HG03135 (cell line): ENCODE measurements at regions not wholly inside any gene's neighbourhood (a gene's known extent, or its start where the extent isn't known, plus 50 kb on each side); places are given as distances from the start of the nearest gene placed in this dataset.

ENCODE experiments used
- ATAC-seq: cut with Tn5 transposase; IDR thresholded peaks from one replicate; pipeline ENCODE4 v1.9.1; 2021; ENCODE audit warnings: mild to moderate bottlenecking, moderate library complexity; ENCODE audit not compliant: unreplicated experiment

DNA sequence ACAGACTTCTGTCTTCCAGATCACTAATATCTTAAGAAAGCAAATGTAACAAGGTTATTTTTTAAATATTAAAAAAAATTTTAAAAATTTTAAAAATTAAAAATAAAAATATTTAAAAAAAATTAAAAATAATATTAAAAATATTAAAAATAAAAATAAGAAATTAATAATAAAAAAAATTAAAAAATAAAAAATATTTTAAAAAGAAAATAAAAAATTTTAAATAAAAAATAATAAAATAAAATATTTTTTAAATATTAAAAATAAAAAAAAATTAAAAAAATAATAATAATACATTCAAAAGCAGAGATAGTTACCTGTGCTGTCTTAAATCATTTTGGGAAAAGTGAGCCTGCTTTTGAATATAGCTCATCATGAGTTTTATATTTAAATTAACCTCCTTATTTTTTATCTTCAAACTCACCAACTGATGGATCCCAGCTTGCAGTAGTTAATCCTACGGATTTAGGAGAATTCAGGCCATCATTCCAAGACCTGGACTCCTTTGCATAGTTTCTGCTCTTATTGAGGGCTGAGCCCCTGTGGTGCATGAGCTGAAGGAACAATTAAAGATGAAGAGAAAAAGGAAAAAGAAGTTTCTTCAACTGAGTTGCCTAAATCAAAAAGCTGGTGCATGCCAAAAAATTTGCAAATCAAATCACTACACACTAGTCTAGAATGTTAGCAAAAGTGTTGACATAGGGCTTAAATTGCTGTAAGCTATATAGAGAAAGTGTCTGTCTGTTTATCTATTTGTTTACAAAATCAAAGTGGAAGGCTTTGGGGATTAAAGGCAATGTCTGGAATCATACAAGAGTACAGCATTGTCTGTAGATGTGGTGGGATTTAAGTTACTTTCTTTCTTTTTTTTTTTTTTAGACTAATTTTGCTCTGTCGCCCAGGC is 50.5 kb upstream of the ZNF438 start:
- ATAC-seq: no peak

GRCh38 chr10:31083765-31084184 is 52.1 kb upstream of the ZNF438 start:
- no peak for ATAC-seq

- ATAC-seq: no peak
These were observed 55.3 kb upstream of the ZNF438 start for GRCh38 chr10:31087011-31087410.

- ATAC-seq: no peak
These were observed 56.2 kb upstream of the ZNF438 start for GRCh38 chr10:31087851-31088250.

DNA sequence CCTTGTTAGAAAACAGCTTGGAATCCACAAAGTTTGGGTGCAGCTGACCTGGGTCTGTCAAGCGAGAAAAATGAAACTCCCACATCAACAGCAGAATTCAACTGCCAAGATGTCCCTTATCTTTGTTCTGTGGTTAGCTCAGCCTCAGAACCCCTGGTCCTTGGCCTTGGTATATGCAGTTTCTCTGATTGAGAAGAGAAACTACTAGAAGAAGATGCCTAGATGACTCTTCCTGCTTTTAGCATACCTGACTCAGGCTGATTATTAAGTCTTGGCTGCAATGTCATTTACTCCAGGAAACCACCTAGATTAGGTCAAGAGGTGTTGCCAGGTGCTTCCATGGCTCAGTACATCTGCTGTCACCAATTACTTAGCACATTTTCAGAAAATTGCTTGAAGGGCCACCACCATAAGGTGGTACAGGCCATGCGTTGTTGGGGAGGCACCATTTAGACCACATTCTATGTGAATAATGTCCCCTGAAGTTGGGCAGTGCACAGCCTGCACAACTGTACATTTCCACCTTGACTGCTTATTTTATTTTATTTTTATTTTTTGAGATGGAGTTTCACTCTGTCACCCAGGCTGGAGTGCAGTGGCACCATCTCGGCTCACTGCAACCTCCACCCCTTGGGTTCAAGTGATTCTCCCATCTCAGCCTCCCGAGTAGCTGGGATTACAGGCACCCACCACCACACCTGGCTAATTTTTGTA is 59.4 kb upstream of the ZNF438 start:
- ATAC-seq: no peak

- ATAC-seq: no peak
These were observed 64.3 kb upstream of the ZNF438 start for GRCh38 chr10:31095677-31096560.

DNA sequence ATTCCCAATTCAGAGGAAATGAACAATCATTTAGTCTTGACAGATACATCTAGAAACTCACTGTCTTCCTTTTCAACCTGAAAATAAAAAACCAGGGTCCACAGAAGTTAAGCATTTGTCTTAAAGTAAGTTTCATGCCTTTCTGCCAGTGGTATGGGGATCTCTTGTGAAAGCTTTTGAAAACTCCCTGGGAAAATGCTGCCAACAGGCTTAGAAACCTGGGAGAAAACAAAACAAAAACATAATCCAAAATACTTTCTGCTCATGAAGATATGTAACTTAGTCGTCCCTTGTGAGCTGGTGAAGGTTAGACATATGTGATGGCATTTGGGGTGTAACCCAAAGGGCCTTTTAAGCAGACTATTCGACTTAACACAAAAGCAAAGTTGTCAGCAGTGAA is 66.4 kb upstream of the ZNF438 start:
- ATAC-seq: no peak

- no peak for ATAC-seq
These were observed 67.4 kb upstream of the ZNF438 start for GRCh38 chr10:31099094-31099493.

- no peak for ATAC-seq
These were observed 68.0 kb upstream of the ZNF438 start for GRCh38 chr10:31099664-31100063.

- no peak for ATAC-seq
These were observed 68.5 kb upstream of the ZNF438 start for GRCh38 chr10:31100115-31100601.

GRCh38 chr10:31100662-31101061 is 69.0 kb upstream of the ZNF438 start:
- ATAC-seq: no peak

- no peak for ATAC-seq
These were observed 69.5 kb upstream of the ZNF438 start for GRCh38 chr10:31101123-31101522.

- ATAC-seq: no peak
These were observed 70.8 kb upstream of the ZNF438 start for GRCh38 chr10:31102421-31102820.

DNA sequence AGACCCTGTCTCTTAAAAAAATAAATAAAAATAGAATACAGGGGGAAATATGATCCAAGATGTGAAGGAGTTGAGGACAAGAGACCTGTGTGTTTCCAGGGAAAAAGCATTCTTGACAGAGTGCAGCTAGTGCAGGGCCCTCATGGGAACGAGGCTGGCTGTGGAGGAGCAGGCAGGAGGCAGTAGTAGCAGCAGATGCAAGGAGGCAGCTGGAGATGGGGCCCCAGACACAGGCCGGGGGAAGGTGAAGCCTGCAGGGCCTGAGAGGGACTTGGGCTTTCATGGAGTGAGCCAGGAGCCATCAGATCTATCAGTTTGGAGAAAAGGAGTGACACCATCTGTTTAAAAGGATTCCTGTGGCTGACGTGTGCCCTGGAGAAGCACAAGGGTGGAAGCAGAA is 71.4 kb upstream of the ZNF438 start:
- ATAC-seq: no peak

DNA sequence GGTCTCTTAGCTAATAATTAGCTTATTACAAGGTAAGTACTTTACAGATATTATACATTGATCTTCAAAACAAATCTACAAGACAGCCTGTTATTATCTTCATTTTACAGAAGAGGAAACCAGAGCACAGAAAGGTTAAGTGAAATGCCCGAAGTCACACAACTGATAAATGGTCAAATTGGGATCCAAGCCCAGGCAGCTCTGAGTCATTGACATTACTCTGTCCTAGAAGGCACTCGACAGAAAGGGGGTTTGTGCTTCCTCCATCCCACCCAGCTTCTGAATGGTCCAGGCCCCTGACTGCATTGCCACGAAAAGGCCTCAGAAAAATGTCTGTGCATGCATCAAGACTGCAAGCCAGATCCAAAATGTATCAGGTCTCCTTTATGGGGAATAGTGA is 81.3 kb upstream of the ZNF438 start:
- no peak for ATAC-seq

GRCh38 chr10:31116226-31116625 is 84.6 kb upstream of the ZNF438 start:
- no peak for ATAC-seq

DNA sequence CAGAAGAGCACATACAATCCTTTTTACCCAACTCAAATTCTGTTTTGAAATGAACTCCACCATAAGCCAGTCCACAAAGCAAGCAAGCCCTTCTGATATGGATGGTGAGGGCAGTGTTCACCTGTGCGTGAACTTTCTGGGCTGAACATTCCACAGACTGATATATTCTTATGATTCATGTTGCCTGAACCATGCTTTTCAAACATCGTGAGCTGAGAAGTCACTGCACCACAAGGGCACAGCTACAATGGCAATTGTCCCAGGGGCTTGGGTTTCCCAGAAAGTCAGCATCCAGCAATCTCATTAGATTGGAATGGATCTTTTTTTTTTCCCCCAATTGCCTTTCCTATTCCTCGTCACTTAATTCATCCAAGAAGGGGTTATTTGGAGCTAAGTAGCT is 86.9 kb upstream of the ZNF438 start:
- no peak for ATAC-seq

GRCh38 chr10:31120392-31120791 is 88.7 kb upstream of the ZNF438 start:
- ATAC-seq: no peak

- no peak for ATAC-seq
These were observed 89.5 kb upstream of the ZNF438 start for GRCh38 chr10:31120961-31121685.
